Caco-2 (cell line): ENCODE measurements at regions not wholly inside any gene's neighbourhood (a gene's known extent, or its start where the extent isn't known, plus 50 kb on each side); places are given as distances from the start of the nearest gene placed in this dataset.

Experiments used
- BruUV-seq: library from RNA; stranded (reverse); fragments of 400-500 nt; replicated peaks from 2 replicates; lab custom pipeline; 2021; lab: Mats Ljungman, UMichigan
- CTCF ChIA-PET: fragments of 300-600 bp; sonication (Branson Sonifier 250); formaldehyde crosslinking; loops from one replicate; lab custom pipeline; 2022; ENCODE audit warnings: antibody characterized with exemption; lab: Charles Lee
- POLR2A ChIA-PET: fragments of 300-600 bp; sonication (Branson Sonifier 250); formaldehyde crosslinking; loops from one replicate; lab custom pipeline; 2022; ENCODE audit warnings: antibody characterized with exemption; lab: Charles Lee
- DNase-seq, 2 experiments: peaks; one replicate each; pipeline versions ENCODE4 v3.0.0 to v3.0.0-alpha.2; 2020 to 2022
- H3K27me3 ChIP-seq: replicated peaks from 2 replicates; pipeline ENCODE4 v1.6.0; 2011; ENCODE audit warnings: low read length; ENCODE audit not compliant: control insufficient read depth, insufficient read depth
- H3K36me3 ChIP-seq: 2 replicates; pipeline ENCODE4 v1.5.1; 2011; ENCODE audit warnings: low read length; ENCODE audit not compliant: control insufficient read depth, insufficient read depth
- H3K4me1 ChIP-seq: fragments of 250-450 bp; sonication (Bioruptor Pico); 2 replicates; pipeline ENCODE4 v1.5.1; 2020; ENCODE audit warnings: mild to moderate bottlenecking
- H3K4me3 ChIP-seq: 2 replicates; pipeline ENCODE4 v1.5.1; 2011; ENCODE audit warnings: low read depth, mild to moderate bottlenecking, control low read depth, low read length
- H3K9me3 ChIP-seq: fragments of 250-450 bp; sonication (Bioruptor Pico); 2 replicates; pipeline ENCODE4 v1.5.1; 2020; ENCODE audit warnings: mild to moderate bottlenecking, moderate library complexity
- H3K27ac Mint-ChIP-seq: one replicate; pipeline ENCODE4 v1.8.0; 2022; ENCODE audit warnings: mixed read lengths; ENCODE audit not compliant: unreplicated experiment
- H3K27me3 Mint-ChIP-seq: one replicate; pipeline ENCODE4 v1.8.0; 2022; ENCODE audit warnings: mixed read lengths; ENCODE audit not compliant: insufficient read depth, unreplicated experiment
- H3K36me3 Mint-ChIP-seq: one replicate; pipeline ENCODE4 v1.8.0; 2022; ENCODE audit warnings: mild to moderate bottlenecking, mixed read lengths; ENCODE audit not compliant: insufficient read depth, unreplicated experiment
- H3K4me1 Mint-ChIP-seq: one replicate; pipeline ENCODE4 v1.8.0; 2022; ENCODE audit warnings: low read depth, mixed read lengths; ENCODE audit not compliant: unreplicated experiment
- H3K4me3 Mint-ChIP-seq: one replicate; pipeline ENCODE4 v1.8.0; 2022; ENCODE audit warnings: mild to moderate bottlenecking, moderate library complexity, mixed read lengths; ENCODE audit not compliant: unreplicated experiment
- H3K9me3 Mint-ChIP-seq: one replicate; pipeline ENCODE4 v1.8.0; 2022; ENCODE audit warnings: mixed read lengths; ENCODE audit not compliant: unreplicated experiment
- CTCF ChIP-seq, 2 experiments: fragments of 200-600 bp in 1 of 2; IDR thresholded peaks; 1 replicate in 1 of 2; 2 replicates in 1 of 2; pipeline versions ENCODE4 v1.5.1 to v1.8.0; 2011 to 2022; ENCODE audit warnings: antibody characterized with exemption in 1 of 2, control low read depth in 1 of 2, inconsistent platforms in 1 of 2, low read depth in 1 of 2, low read length in 1 of 2, mild to moderate bottlenecking in 1 of 2, moderate library complexity in 1 of 2; ENCODE audit not compliant: insufficient read depth in 1 of 2, severe bottlenecking in 1 of 2, unreplicated experiment in 1 of 2
- intact Hi-C: fragments of 100-400 bp; cut with micrococcal nuclease; formaldehyde crosslinking; loops from one replicate; pipeline ENCODE4 v1.10.0; 2022; ENCODE audit not compliant: unreplicated experiment

- Mint-ChIP-seq H3K27ac (no peak overlapping the region), H3K27me3 (no peaks in the 10 kb centered on the region), H3K4me1 (no peaks in the 10 kb centered on the region), H3K9me3 (no peaks in the 10 kb centered on the region), H3K4me3 (no peak overlapping the region), H3K36me3 (no peaks in the 10 kb centered on the region)
- ChIA-PET POLR2A (no interaction called here), CTCF (no interaction called here)
- no peak for DNase-seq
- intact Hi-C loops = no loop called here
- no peaks in the 10 kb centered on the region for H3K9me3 ChIP-seq
- no peak for TF ChIP-seq CTCF (IDR thresholded peaks at IDR 0.05; ENCODE audit: insufficient read depth in 1 of 2, low read depth in 1 of 2, low read length in 1 of 2, severe bottlenecking in 1 of 2, unreplicated experiment in 1 of 2)
- BruUV-seq = no TSS peak
- H3K27me3 ChIP-seq = no peaks in the 10 kb centered on the region
- no peaks in the 10 kb centered on the region for H3K4me1 ChIP-seq
- no peaks in the 10 kb centered on the region for H3K36me3 ChIP-seq
- no peak overlapping the region for H3K4me3 ChIP-seq
Observed at GRCh38 chrX:138865093-138865649, 153.7 kb upstream of the FGF13 start.

- intact Hi-C loops = no loop called here
- CTCF ChIA-PET = no interaction called here
- DNase-seq = no peak
- no peak overlapping the region for H3K4me3 ChIP-seq
- Mint-ChIP-seq H3K4me3 (no peak overlapping the region), H3K36me3 (no peaks in the 10 kb centered on the region), H3K27ac (no peak overlapping the region), H3K9me3 (no peaks in the 10 kb centered on the region), H3K4me1 (no peaks in the 10 kb centered on the region), H3K27me3 (no peaks in the 10 kb centered on the region)
- no peak for TF ChIP-seq CTCF (IDR thresholded peaks at IDR 0.05; ENCODE audit: insufficient read depth in 1 of 2, low read depth in 1 of 2, low read length in 1 of 2, severe bottlenecking in 1 of 2, unreplicated experiment in 1 of 2)
- POLR2A ChIA-PET = no interaction called here
- no TSS peak for BruUV-seq
- no peaks in the 10 kb centered on the region for H3K36me3 ChIP-seq
- no peaks in the 10 kb centered on the region for H3K4me1 ChIP-seq
- no peaks in the 10 kb centered on the region for H3K27me3 ChIP-seq
- H3K9me3 ChIP-seq = no peaks in the 10 kb centered on the region
Observed at GRCh38 chrX:138859421-138859820, 147.9 kb upstream of the FGF13 start.

GRCh38 chrX:138858951-138859350 lies 147.4 kb upstream of the FGF13 start:
- H3K9me3 Mint-ChIP-seq = no peaks in the 10 kb centered on the region
- TF ChIP-seq CTCF (IDR thresholded peaks at IDR 0.05; ENCODE audit: insufficient read depth in 1 of 2, low read depth in 1 of 2, low read length in 1 of 2, severe bottlenecking in 1 of 2, unreplicated experiment in 1 of 2) = no peak
- intact Hi-C loops = no loop called here
- POLR2A ChIA-PET = no interaction called here
- H3K4me3 ChIP-seq = no peak overlapping the region
- CTCF ChIA-PET = no interaction called here
- no peak for DNase-seq
- H3K27ac Mint-ChIP-seq = no peak overlapping the region
- no TSS peak for BruUV-seq
- no peaks in the 10 kb centered on the region for H3K27me3 ChIP-seq
- H3K36me3 ChIP-seq = no peaks in the 10 kb centered on the region
- H3K27me3 Mint-ChIP-seq = no peaks in the 10 kb centered on the region
- no peak overlapping the region for H3K4me3 Mint-ChIP-seq
- no peaks in the 10 kb centered on the region for H3K9me3 ChIP-seq
- H3K4me1 ChIP-seq = no peaks in the 10 kb centered on the region
- H3K36me3 Mint-ChIP-seq = no peaks in the 10 kb centered on the region
- H3K4me1 Mint-ChIP-seq = no peaks in the 10 kb centered on the region
